ENCODE measurements at regions not wholly inside any gene's neighbourhood (a gene's known extent, or its start where the extent isn't known, plus 50 kb on each side); places are given as distances from the start of the nearest gene placed in this dataset.
A peak's percentile ranks its signal among the peaks of the same experiment; 100 is the strongest.

DNA sequence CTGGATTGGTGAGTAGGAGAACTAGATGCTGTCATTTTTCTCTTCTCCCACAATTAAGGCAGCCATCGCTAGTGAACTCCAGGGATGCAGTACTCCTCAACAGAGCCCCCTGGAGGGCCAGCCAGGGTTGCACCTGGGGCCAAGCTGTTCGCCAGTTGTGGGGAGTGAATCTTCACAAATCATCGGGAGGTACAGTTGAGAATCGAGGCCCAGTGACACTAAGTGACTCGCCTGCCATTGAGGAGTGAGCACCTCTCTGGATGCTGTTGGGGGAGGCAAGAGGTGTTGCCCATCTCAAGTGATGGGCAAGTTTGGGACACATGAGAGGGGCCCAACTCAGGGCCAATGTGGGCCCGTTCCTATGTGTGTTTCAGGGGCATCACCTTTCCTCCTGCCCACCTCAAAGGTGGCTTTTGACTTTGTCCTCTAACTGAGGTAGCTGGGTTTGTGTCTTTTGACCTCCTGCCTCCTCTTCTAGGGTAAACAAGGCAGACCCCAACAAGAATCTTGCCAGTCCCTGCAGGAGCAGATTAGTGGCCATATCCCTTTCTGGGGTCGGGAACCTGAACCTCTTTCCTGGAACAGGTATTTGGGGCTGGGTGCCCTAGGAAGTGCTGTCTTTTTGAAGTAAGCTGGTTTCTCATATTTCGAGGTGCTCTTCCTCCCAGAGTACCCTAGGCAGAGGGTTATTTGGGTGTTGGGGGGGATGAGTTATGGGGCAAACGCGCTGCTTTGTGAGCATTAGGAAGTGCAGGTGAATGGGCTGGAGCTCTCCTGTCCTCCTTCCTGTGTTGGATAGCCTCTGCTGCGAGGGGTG lies 181.2 kb downstream of the MACROH2A1 start:
- DNase-seq, result no peak

DNA sequence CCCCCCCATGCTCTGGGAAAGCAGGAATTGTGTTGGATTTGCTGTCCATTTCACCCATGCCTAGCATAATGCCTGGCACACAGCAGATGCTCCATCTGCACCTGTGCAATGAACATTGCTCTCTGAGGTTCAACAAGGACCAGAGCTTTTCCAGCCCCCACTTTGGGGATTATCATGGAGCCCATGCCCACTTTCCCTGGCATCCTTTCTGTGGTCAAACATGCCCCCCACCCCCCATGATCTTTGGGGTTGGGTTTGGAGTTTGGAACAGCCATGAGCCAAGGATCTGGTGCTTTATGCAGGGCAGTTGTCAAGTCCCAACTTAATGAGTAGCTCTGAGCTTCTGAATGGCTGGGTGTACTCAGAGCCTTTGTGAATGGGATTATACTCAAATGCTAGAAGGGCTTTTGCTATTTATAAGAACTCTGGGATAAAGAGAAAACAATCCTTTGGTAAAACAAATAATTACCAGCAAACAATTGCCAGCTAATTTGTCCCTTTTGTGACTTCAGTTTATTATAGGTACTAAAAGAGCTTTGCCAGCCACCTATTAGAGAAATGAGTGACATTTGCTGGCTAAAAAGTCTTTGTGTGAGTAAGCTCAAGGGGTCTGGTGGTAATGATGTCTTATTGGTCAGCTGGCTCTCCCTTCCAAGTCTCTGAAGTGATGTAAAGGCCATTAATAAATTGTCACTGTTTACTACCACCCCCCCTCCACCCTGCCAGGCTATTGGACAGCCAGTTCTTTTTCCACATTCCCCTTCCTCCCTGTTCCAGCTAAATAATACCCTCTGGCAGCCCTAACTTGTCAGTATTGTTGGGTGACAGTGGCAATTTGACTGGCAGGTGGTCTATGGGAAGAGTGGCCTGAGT lies 182.3 kb downstream of the MACROH2A1 start:
- peak in 2 of 3 experiments; percentile 14 to 75 for DNase-seq

DNA sequence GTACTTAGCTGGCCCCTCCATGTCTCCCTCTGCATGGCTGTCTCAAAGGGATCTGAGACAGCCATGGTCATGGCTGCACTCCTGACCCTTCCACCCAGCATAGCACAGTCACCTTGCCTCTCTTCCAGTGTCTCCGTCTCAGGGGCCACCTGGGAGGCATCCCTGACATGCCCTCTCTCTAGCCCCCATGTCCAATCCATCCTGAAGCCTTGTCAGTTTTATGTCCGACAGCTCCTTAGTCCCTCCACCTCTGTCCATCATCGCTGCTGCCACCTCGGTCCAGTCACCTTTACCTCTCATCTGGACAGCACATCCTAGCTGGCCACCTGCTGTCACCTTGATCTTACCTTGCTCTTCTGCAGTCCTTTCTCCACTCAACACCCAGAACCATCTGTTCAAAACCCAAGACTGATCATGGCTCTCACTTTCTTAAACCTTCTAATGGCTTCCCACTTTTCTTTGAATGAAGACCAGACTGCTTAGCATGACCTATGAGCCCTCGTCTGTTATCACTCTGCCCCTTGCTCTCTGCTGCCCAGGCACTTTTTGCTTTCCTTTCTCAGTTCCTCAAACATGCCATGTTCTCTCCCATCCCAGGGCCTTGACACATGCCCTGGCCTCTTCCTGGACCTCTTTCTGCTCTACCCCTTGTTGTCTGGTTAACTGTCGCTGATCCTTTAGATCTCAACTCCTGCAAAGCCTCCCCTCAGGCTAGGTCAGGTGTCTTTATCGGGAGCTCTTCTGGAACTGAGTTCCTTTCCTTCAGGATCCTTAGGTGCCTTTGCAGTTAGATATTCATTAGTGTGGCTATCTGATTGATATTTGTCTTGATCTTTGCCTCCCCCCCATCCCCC lies 181.8 kb upstream of the PITX1 start:
- no peak for DNase-seq

DNA sequence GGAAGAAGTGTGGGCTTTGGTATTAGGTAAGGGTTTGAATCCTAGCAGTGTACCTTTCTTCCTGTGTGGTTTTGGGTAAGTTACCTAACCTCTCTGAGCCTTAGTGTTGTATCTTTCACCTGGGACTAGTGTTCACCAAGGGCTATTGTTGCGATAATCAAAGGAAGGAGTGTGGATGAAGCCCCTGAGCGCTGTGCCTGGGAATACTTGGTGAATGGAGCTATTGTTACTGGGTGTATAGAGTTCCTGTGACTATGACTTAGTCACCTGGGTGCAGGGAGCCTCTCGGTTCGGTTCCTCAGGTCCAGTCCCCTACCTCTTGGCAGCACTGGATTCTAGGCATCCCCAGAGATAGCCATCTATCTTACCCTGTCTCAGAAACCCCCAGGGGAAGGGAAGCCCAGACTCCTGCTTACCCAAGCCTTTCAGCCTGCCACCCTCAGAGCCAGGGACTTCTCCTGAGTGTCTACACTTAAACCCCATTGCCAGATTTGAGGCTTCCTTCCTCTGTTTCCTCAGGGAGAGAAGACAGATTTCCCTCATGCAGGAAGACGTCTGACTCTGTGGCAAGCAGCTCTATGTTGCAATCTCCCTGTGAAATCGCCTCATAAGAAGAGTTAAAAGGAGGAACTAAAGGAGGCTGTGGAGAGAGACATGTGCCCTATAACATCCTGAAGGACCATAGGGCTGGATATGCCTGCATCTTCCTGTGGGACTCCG lies 181.0 kb upstream of the PITX1 start:
- DNase-seq, result peak in 1 of 3 experiments; percentile 1

DNA sequence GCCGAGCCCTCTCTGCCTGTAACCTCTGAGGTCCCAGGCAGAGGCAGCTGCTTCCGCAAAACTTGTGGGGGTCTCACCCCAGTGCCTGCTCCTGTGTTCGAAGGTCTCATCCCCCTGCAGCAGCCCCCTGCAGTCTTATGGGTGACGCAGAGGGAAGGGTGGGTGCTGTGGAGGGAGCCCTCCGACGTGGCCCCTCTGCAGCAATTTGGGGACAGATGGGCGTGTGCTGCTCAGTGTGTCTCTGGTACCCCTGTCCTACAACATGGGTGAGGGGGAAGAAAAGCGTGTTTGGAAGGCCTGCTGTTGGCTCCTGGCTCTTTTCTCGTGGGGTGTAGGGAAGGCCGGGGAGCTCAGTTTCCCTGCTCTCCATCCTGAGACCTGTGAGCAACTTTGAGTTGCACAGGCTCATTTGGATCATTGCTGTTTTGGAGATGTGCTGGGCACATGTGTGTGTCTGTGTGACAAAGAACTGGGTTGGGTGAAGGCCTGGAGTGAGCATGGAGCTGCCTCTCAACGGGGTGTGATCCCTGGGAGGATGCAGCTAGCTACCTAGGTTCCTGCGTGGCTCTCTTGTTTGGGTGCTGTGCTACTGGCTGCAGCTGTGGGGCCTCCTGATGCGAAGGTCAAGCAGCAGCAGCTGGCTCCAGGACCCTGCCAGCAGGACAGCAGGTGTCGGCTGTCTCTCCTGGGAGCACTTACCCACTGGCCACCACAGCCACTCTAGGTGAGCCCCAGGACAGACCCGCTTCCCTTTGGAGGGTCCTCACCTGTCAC lies 179.6 kb upstream of the PITX1 start:
- DNase-seq, result peak in 2 of 3 experiments; percentile 1 to 48

DNA sequence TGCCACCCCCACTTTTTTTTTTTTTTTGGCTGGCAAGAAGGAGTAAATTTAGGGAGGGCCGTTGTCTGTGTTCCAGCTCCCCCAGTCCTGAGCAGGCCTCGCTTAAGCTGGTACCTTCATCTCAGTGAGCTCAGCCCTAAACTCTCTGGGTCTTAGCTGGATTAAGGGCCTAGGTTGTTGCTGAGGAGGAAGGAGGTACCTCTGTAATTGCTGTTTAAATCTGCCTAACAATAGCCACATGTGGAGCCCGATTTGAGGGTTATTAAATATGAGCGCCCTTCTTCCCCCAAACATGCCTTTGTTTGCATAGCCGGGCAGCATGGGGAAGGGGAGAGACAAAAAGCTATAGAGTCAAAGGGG lies 179.0 kb upstream of the PITX1 start:
- peak in 2 of 3 experiments; percentile 5 to 55 for DNase-seq

DNA sequence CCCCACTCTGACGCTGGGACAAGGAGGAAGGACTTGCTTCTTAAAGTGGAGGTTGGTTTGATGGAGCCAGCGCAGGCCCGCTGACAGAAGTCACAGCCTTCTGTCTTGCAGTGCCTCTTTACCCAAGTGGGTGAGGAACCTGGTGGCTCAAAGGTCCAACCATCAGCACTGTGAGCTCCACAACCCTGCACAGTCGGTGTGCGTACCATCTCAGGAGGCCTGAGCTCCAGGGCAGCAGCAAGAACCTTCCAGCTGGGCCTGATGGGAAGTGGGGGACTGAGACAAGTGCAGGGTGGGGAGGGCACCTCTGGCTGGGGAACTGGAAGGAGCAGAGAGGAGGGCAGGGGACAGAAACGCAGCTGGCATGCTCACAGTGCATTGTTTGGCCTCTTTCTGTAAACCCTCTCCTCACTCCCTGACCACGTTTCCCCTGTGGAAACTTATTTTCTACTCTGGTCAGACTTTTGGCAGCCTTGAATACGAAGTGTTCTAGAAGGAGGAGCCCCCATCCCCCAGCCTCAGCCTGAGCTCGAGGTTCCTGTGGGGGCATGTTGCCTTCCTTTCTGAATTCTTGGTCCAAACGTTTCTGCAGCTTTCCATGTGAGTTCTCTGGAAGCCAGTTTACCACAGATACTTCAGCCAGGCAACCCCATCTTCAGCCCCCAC lies 178.5 kb upstream of the PITX1 start:
- DNase-seq, result no peak

DNA sequence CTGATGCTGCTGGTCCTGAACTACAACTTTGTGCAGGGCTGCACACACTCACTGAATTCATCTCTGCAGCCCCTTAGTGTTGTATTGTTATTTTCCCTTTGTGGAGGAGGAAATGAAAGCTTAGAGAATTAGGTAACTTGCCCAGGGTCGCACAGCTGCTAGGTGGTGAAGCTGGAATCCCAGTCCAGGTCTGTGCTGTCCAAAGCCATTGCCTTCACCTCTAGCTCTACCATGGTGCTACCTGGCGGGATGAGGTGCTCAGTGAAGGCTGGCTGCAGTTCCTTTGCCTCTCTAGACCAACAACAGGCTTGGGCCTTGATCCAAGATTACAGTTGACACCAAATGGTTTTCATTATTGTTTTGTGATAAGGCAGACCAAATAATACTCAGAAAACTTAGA lies 177.8 kb upstream of the PITX1 start:
- DNase-seq, result no peak

DNA sequence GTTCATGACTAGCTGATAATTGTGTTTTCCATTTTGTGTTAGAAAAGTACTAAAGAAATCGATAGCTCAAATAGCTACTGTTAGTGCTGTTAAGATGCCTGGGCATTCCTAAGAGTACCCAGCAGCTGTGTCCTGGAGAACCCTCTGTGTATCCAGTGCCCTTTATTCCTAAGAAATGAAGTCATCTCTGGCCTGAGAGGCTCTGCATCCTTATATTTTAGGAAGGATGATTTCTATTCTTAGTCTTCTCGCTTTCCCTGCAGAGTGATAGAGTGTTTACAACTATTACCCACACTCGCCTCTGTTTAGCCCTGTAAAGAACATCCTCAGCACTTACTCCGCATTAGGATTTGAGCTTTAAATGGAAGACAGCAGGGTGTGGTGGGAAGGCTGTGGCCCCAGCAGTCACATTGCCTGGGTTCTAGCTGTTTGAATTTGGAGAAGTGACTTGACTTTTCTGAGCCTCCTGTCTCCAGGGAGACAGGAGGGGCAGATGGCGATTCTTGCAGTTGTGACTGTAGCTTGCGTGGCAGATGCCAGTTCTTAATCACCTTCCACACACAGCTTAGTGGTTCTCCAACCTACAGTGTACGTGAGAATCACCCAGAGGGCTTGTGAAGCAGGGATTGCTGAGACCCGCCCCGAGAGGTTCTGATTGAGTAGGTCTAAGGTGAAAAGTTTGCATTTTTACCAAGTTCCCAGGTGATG lies 177.2 kb upstream of the PITX1 start:
- peak in 1 of 3 experiments; percentile 1 for DNase-seq

DNA sequence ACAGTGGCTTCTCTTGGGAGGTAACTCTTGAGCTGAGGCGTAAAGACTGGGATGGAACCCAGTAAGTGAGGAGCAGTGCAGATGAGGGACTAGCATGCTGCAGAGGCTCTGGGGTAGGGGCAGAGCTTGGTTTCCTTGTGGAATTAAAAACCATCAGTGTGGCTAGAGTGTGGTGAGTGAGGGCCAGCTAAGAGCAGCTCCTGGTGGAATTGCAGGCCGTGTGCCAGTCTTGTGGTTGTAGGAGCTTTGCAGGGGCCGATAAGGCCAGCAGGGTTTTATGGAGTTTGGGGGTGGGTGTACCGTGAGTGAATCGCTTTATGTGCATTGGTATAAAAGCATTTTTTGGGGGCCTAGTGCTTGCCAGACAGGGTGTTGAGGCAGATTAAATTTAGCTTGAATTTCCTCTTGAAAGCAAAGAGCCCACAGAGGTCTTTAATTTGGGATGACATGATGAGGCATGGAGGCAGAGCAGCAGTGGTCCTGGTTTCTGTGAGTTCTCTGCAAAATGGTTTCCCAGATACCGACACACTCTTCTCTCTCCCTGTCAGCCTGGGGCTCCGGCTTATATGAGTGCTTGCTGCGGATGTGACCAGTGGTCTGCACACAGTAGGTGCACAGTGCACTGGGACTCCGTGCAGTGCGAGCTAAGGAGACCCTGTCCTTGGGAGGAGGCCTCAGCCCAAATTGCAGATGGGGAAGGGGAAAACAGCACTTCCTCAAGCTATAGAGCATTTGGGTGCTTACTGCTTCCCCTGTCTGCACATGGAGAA lies 176.4 kb upstream of the PITX1 start:
- DNase-seq, result no peak

DNA sequence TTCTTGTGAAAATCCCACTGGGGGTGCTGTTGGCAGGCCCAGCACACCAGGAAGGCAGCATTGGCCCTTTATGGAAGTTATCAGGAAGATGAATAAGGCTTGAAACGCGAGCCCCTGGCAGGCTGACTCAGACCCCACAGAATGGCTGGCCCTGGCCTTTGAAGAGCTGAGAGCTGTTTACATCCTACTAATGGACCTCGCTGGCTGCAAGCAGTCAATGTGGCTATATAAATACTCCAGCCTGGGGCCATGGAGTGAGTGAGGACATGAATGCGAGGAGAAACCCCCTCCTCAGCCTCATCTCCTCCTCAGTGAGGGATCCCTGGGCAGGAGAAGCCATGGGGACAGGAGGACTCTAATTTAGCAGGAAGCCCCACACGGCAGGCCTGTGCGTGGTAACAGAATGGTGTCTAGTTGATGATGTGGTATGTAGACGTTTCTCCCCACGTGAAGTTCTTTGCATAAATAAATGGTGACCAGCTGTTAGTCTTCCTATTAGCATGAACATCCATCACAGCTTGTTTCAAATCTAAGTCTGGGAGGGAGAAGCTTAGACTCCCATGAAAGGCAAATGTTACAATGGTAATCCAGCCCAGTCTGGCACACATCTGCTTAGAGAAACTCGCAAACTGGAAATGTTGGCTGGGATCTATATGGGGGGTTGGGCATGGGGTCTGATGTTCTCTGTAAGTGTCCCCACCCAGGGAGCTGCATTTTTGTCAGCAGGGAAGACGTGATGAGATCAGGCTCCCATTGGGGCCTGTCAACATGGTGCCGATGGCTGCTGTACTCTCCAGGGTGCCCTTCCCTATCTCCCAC lies 175.1 kb upstream of the PITX1 start:
- DNase-seq, result no peak

DNA sequence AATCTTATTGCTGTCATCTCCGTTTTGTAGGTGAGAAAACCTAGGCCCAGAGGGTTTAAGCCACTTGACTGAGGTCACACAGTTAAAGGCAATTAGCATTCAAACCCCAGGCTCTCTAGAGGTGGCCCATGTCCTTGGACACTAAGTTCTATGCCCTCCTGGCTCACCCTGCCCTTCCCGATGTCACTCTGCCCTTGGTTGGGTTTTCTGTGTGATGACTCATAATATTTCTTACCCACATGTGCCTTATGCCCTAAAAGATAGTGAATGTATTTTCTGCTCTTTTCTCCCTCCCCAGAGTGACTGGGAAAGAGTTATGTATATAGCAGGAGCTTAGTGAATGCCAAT lies 174.5 kb upstream of the PITX1 start:
- DNase-seq, result no peak

DNA sequence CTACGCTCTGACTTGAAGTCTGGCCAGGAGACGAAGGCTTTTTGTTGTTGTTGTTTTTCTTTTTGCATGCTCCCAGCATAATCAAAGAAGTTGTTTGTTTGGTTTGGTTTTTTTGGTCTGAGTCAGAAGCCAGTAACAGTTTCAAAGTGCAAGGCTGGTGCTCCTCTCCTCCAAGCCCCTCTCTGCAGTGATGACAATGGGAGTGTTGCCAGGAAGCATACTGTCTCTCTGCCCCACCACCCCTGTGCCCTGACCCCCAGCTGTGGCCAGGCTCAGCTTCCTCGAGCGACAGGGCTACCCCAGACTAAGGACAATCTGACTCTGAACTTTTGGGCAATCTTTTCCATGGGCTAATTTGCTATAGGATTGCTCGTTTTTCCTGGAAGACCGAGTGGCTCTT lies 173.8 kb upstream of the PITX1 start:
- DNase-seq, result no peak

DNA sequence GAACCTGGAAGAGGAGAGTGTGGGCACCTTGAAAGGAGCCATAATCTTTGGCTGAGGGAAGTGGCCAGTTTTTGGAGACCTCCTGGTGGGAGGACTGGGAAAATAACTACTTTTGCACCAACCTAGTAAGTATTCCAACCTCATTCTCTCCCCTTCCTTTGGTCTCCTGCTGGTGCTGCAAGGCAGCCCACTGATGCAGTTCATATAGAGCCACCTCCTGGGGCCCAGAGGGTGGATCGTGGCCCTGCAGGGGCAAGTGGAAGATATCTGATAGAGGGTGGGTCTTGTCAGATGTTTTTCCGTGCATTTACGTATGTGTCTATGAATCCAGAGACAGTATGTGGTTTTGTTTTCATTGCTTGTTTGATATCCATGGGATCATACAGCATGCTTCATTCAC lies 172.8 kb upstream of the PITX1 start:
- DNase-seq, result no peak

DNA sequence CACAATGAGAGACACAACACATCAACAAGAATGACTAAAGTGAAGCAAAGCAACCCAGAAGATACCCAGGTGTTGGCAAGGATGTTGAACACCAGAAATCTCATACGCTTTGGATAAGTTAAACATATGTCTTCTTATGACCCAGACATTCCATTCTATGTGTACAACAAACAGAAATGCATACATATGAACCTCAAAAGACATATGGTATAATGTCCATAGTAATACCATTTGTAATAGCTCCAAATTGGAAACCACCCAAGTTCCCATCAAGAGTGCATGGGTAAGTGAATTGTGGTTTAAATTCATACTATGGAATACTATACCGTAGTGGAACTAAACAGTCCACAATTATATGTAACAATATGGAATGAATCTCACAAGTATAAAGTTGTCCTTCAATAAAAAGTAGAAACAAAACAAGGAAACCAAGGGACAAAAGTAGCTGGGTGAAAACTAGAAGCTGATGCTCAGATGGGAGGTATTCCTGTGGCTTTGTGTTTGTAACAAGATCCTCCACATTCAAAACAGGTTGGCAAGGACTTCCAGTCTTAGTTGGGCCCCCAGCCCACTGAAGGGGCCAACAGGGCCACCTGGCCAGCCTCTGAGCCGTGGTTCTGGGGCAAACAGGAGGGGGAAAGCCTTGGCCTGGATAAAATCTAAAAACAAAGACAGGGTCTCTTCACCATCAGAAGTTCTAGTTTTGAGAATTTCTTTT lies 171.8 kb upstream of the PITX1 start:
- no peak for DNase-seq

DNA sequence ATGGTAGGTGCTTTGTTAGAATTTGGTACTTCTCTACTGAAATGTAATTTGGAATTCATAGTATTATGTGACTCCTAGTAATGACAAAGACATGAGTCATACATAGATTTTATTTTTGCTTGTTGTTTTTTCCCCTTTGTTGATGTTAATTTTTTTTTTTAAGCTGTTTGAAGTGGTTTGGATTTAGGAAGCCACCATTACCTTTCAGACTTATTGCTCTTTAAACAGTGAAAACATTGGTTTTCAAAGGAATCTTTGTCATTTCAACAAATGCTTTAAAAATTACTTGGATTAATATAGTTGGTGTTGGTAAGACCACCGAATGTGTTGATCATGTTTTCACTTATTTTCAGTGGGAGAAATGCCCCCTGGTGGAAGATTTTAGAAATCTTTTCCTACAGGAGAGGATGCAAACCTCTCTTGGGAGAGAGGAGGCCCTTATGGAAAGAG lies 170.1 kb upstream of the PITX1 start:
- peak in 2 of 3 experiments; percentile 14 to 16 for DNase-seq

DNA sequence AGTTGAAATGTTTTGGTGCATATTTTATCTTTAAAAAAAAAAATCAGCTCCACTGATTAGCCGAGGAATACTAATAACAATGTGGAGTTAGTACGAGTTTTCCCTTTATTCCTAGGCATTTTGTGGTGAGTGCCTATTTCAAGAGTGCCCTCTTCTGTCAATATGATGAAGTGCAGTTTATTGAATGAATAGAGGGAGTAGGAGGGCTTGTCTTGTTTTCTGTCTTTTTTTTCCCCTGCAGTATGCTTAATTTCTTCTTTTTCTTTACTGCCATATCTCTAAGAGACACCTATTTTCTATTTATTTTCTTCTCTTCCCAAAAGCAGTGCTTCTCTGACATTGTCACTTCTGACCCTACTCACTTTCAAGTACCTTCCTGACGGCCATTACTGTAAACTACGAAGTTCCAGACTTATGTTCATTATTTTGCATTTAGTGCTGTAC lies 169.6 kb upstream of the PITX1 start:
- DNase-seq, result peak in 2 of 3 experiments; percentile 2 to 21

DNA sequence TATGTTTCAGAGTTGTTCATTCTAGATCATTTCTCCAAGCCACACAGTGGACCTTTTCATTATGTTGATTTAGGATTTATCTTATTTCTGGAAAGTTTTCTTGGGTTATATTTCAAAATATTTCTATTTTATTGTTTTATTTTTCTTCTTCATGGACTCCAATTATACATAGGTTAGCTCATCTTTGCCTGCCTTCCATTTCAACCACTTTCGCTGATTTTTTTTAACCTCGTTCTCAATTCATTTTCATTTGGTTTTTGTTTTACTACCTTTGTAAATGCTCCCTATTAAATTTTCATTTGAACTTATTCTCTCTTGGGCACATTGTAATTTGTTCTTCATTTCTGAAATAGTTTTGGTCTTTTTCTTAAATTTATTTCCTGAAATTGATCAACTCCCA lies 169.0 kb upstream of the PITX1 start:
- no peak for DNase-seq
